Body of pancreas (tissue), 4 donors: ENCODE measurements at regions not wholly inside any gene's neighbourhood (a gene's known extent, or its start where the extent isn't known, plus 50 kb on each side); places are given as distances from the start of the nearest gene placed in this dataset.

Source experiments
- POLR2A ChIP-seq, 3 donors: fragments of 450-650 bp; IDR thresholded peaks; one replicate each; pipeline ENCODE4 v1.6.1; 2016; ENCODE audit warnings: antibody characterized with exemption in 3 of 3, mild to moderate bottlenecking in 2 of 3
- TF ChIP-seq, protein P1 (sequence below), 7 experiments: fragments of 450-650 bp in 4 of 7; fragments of 200-600 bp in 3 of 7; sonication (generic) in 3 of 7; IDR thresholded peaks; one replicate each; pipeline ENCODE4 v1.5.1; 2016 to 2019; ENCODE audit warnings: antibody characterized with exemption in 7 of 7

- TF ChIP-seq, protein P1, sequence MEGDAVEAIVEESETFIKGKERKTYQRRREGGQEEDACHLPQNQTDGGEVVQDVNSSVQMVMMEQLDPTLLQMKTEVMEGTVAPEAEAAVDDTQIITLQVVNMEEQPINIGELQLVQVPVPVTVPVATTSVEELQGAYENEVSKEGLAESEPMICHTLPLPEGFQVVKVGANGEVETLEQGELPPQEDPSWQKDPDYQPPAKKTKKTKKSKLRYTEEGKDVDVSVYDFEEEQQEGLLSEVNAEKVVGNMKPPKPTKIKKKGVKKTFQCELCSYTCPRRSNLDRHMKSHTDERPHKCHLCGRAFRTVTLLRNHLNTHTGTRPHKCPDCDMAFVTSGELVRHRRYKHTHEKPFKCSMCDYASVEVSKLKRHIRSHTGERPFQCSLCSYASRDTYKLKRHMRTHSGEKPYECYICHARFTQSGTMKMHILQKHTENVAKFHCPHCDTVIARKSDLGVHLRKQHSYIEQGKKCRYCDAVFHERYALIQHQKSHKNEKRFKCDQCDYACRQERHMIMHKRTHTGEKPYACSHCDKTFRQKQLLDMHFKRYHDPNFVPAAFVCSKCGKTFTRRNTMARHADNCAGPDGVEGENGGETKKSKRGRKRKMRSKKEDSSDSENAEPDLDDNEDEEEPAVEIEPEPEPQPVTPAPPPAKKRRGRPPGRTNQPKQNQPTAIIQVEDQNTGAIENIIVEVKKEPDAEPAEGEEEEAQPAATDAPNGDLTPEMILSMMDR (IDR thresholded peaks at IDR 0.05): no peak
- no peak for TF ChIP-seq POLR2A (IDR thresholded peaks at IDR 0.05)
Measured at GRCh38 chr22:48567213-48567975, 1260.3 kb downstream of the BRD1 start.
